ENCODE measurements at regions not wholly inside any gene's neighbourhood (a gene's known extent, or its start where the extent isn't known, plus 50 kb on each side); places are given as distances from the start of the nearest gene placed in this dataset.

DNA sequence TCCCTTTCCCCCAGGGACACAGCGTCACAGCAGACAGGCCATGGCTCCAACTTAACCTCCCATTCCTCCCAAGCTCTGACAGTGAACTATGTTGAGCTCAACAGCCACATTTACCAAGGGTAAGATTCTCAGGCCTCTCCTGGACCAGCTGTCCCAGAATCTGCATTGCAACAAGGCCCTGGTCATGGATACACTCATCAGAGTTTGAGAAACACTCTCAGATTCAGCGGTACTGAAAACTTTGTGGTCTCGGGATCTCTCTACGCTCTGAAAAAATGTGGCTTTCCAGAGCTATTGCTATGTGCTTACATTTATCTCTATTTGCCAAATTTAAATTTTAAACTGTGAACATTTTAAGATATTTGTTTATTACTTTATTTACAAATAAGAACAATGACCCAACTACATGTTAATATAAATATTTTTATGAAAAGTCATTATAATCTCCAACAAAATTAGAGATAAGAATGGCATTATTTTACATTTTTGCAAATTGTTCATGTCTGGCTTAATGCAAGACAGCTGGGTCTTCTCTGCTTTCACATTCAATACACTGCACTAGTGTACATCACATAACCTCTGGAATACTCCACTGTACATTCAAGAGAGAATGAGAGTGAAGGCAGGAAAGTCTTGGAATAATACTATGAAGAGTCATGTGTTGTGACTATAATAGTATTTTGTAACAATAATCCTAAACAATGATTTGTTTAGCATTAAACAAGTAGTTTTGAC lies 190.9 kb upstream of the PITRM1 start:
- no peak for DNase-seq

DNA sequence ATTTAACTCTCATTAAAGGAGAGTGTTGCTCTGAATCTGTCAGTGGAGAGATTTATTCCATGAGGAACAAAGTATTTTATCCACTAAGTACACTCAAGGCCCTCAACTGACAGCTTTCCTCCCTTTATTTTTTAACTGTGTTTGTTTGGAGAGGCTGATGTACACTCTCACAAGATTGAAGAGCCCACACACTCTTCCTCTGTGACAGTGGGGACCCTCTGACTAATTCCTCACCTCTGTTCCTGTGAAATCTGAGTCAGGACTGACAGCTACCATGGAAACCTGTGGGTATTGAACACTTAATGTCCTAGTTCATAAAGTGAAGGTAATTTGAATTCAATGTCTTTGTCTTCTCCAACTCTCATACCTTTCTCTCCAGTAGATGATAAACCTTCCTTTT lies 189.8 kb upstream of the PITRM1 start:
- no peak for DNase-seq

DNA sequence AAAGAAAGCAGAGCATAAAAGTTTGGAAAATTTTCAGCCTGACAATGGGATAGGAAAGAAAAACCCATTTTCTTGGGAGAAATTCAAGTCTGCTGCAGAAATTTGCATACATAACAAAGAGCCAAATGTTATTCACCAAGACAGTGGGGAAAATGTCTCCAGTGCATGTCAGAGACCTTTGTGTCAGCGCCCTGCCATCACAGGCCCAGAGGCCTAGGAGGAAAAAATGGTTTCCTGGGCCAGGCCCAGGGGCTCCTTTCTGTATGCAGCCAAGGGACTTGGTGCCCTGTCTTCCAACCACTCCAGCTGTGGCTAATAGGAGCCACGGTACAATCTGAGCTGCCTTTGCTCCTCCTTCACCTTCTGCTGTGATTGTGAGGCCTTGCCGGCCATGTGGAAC lies 189.1 kb upstream of the PITRM1 start:
- DNase-seq: no peak

DNA sequence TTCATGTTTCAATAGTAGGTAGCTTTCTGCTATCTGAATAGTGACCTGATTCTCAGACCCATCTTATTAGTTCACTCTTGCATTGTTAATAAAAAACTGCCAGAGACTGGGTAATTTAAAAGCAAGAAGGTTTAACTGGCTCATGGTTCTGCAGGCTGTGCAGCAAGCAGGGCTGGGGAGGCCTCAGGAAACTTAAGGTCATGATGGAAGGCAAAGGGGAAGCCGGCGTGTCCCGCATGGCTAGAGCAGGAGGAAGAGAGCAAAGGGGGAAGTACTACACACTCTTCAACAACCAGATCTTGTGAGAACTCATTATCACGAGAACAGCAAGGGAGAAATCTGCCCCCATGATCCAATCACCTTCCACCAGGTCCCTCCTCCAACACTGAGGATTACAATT lies 185.2 kb upstream of the PITRM1 start:
- DNase-seq: no peak

DNA sequence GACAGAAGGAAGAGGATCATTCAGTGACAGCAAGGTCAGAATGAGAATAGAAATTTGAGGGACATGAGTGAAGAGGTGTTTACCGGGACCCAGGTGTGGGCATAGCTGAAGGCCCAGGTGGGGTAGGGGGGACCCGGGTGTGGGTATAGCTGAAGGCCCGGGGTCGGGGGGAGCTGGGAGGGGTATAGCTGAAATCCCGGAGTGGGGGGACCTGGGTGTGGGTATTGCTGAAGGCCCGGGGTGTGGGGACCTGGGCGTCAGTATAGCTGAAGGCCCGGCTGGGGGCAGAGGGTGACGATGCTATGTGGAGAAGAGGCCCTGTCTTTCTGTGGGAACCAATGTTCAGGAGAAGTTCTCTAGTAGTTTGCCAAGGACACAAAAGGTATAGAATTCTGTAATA lies 183.0 kb upstream of the PITRM1 start:
- no peak for DNase-seq

DNA sequence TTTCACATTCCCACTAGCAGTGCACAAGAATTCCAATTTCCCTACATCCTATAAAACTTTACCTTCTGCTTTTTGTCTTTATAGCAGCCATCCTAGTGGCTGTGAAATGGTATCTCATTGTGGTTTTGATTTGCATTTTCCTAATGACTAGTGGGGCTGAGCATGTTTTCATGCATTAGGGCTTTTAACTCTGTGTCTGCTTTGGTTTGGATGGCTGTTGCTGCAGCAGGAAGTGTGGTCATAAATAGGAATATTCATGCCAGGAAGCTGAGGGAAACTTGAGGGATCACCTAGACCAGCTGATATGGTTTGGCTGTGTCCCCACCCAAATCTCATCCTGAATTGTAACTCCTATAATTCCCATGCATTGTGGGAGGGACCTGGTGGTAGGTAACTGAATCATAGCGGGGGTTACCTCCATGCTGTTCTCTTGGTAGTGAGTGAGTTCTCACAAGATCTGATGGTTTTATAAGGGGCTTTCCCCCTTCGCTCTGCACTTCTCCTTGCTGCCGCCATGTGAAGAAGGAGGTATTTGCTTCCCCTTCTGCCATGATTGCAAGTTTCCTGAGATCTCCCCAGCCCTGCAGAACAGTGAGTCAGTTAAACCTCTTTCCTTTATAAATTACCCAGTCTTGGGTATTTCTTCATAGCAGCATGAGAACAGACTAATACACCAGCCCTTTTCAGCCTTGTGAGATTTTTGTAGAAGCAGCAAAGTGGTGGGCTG lies 181.8 kb upstream of the PITRM1 start:
- DNase-seq: no peak

DNA sequence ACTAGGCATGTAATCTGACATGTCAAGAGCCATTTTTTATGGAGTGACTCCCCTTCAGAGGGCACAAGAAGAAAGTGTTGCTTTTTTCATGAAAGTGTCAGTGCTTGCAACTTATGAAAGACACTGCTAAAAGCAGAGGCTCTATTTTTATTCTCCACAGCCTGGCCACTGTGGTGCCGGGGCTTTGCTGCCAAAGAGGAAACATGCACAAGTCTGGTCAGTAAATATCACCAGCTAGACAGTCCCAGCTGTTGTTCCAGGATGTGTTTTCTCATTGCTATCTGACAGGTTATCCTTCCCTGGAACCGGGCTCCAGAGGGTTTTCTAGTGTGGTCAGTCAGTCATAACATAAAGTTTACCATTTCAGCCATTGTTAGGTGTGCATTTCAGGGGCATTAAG lies 180.7 kb upstream of the PITRM1 start:
- DNase-seq: no peak

DNA sequence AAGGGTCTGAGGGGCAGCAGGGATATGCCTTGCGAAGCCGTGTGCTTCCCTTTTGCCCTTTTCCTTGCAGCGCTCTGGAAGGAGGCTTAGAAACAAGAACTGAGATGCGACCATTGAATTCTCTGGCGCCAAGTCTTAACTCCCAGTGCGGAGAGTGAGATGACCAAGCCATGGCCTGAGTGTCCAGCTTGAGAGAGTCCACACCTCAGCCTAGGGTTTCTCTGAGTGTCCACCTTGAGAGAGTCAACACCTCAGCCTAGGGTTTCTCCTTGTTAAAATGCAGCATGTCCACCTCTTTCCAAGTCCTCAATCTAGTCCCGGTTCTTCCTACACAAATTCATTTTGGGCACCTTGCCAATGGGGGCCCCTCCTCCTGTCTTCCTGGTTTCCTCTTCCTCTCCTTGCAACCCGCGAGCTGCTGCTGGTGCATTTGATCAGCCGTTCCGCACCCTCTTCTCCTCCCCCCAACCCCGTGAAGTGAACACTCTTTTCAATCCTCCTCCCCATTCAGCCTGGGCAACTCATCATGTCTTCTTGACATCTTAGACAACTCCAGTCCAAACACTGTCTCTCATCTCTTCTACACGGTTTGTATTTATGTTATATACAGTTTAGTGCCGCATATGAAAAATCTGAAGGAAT lies 178.2 kb upstream of the PITRM1 start:
- DNase-seq: no peak

DNA sequence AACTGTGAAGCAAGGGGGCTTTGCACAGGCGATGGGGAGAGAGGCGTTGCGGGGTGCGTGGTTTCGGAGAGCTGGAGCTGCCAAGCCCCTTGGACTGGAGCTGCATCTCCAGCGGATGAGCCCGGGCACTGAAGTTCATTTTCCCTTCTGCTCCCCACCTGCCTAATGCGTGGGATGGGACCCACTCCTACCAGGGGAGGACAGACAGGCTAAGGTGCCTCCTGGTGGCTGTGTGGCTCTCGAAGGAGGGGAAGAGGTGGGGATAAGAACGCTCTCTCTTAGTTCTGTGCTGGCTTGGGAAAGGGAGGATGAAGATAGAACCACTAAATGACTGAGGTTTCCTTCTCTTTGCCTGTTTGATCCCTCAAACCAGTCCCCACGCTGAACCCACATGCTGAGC lies 177.6 kb upstream of the PITRM1 start:
- DNase-seq: no peak

DNA sequence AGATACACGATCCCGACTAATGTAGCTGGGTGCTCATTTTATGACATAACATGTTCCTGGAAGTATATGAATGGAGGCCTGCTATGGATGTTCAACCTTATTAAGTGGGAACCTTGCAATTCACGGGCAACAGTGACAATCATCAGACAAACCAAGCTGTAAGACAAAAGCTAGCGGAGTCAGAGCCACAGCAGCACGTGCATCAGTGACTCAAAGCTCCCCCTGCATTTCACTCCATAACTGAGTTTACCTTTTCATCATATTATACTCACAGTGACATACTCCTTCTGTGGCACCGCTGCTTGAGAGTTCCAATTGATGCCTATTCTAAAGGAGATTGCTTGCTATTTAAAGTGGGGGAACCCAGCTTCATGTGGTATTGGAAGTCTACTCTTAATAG lies 176.0 kb upstream of the PITRM1 start:
- no peak for DNase-seq

DNA sequence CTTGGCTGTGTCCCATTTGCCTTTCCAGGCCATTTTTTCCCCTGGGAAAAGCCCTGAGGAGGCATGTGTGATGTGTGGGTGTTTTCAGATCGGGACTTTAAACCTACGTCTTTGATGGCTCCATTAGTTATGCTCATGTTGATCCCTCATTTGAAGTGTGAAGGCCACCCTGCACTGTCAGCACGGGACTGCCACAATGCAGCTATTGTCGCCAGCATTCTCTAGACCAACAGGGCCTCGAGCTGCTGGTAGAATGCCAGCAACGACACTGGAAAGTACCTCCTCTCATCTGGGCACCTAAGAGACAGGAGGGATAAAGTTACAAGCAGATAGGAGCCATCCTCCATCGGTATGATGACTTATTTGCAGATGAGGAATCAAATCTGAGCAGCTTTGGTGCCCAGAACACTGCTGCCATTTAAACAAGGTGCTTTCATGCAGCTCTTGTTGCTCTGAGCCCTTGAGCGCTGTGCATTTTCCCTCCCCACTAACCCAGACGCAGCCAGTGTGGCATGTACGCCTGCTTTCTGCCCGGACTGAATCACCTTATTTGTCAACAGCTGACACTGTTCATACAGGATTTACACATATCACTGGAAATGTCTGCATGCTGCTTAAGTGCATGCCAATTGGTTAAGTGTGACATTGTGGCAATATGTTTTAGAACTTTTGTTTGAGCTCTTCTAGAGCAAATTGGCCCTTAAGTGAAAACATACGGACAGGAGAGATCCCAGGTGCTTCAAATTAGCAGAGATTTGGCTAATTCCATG lies 175.0 kb upstream of the PITRM1 start:
- no peak for DNase-seq

DNA sequence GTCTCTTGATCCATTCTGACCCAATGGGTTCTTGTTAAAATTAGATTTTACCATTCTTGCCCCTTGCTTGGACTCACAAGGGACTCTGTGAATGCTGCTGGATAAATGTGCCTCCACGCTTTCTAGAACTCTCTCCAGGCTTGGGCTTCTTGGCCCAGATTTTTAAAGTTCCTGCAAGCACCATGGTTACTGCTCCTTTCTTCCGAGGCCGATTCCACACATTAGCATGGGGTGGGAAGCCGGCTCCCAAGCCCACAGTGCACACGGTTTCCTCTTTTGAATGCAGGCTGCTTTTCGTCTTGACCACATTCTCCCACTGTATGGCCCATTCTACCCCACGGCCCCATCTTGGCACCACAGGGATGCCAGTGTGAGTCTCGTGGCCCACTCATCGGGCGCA lies 174.3 kb upstream of the PITRM1 start:
- no peak for DNase-seq

DNA sequence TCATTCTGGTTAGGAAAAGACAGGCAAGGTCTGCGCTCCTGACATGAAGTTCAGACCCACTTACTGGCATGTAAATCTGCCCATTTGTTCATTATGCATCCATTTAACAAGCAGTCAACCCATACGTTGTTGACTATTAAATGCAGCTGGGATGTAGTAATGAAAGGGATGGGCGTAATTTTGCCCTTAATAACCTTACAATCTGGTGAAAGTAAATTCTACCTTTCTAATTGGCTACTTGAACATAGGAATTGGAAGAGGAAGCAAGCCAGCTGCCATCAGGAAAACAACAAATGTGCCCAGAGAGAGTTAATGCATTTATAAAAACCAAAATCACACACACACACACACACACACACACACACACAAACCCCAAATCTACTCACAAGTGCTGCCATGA lies 170.2 kb upstream of the PITRM1 start:
- no peak for DNase-seq

DNA sequence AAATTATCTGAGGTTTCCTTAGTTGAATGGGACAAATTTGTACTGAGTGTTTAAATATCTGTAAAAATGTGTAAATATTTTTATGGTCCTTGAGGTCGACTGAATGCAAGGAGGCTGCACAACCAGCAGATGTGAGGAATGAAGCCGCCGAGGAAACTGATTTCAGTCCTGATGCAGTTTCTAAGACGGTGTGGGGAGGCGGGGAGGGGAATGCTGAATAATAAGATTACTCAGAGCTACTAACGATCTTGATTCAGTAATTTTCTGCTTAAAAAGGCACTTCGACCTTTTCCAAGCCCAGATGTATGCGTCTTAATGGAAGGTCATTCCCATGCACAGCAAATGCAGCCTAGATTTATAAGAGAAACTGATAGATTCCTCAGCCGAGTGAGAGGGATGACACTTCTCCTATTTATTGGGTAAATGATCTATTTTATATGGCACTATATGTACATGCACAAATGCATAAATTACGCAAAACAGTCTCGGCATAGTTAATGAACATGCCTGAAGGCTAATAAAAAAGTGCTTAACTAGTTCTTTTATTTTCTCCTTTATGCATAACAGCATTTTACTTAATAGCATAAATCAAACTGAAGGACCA lies 167.6 kb upstream of the PITRM1 start:
- no peak for DNase-seq

DNA sequence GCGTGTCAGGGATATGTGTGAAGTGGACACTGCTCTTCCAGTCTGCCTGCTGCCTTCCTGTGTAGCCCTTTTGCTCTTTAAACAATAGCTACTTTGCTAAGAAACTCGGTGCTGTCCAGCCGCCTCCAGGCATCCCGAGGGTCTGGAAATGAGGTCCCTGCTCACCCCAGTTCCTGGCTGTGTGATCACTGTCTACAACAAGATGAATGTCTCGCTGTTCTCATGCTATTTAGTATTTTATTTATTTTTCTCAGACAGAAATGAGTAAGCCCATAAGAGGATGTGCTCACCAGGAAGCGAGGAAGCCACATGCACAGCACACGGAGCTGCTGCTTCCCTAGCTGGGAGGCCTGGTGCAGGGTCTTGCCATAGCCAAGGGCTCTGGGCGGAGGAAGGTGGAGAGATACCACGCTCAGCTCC lies 167.0 kb upstream of the PITRM1 start:
- no peak for DNase-seq

DNA sequence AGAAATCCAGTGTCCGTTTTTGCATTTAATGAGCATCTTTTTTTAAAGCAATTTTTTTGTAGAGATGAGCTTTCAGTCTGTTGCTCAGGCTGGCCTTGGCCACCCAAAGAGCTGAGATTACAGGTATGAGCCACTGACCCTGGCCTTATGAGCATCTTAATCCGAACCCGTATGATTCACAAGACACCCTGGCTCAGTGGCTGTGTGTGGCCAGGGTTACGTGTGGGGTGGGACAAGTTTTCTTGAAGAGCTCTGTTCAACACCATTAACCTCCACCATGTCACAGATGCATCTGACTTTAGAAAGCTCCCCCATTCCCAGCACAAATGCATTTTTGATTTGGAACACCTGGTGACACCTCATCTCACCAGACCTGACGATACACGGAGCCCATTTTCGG lies 166.5 kb upstream of the PITRM1 start:
- DNase-seq: no peak

DNA sequence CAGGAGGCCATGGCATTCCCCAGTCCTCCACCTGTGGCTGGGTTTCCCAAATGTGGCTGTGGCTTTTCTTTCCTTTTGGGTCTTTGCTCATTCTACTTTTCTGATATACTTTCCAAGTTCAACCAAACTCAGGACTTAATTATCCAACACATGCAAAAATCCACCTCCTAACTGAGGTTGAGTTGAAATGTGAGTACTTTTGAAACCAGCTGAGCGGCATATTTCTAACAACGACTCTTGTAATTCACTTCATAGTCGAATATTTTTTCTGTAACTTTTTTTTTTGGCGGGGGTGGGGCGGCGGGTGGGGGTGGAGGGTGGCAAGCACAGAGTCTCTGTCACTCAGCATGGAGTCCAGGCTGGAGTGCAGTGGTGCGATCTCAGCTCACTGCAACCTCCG lies 165.2 kb upstream of the PITRM1 start:
- DNase-seq: no peak

DNA sequence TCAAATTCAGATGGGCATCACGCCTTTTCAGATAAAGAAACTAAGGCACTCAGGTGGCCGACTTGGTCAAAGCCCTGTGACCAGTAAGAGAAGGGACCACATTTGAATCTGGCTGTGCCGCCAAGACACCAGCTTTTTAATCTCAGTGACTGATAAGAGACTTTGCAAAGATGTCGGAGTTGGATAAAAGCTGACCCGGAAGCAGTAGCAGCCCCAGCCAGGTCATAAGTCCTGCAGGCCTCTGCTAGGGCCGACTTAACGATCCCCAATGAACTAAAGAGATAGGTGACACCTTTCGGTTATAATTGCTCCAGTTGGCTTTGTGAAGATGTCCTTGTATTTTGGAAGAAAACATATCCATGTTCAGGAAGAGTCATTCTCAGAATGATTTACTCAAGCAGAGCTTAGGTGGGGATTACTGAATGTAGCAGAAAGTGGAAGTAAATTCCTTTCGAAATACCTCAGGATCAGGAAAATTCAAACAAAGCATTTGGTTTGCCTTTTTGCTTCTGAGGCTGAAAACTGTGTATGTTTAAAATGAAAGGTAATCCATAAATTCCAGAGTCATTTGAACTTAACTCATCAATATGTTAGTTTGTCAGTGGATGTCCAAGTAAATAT lies 164.2 kb upstream of the PITRM1 start:
- no peak for DNase-seq

DNA sequence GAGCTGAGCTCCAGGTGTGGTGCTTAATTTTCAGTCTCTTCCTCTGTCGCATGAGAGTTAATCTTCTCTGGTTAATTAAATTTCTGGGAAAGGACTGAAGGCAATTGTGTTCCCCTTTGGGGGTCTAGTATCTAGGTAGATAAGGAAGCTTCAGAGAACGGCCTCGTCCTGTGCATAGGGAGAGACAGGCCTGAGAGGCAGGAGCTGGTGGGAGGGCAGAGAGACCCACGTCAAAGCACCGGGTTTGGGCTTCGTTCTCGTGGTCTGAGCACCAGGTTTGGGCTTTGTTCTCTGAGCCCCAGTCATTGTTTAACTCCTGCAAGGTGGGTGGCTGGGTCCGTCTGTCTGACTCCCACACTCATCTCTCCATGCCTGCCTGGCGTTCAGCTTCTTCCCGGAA lies 160.8 kb upstream of the PITRM1 start:
- DNase-seq: no peak

DNA sequence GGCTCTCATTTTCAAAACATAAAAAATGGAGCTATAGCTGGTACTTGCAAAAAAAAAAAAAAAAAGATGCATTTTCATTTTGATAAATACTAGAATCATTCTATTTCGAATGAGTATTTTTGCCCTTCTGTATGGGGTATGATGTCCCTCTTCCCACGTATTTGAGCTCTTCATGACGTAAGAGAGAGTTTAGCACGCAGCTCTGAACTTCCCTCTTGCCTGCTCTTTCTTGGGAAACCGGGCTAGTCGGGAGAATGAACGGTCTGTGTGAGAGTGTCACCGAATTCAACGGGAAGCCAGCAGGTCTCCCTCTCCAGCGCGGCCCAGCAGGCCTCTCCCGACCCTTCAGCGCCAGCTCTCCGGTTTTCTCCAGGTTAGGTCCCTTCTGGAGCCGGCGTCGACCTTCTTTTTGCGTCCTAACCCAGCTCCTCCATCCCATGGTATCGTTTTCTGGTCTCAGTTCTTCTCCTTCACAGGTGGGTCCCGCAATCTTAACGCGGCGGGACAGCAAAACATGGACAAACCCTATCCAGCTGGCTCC lies 159.2 kb upstream of the PITRM1 start:
- DNase-seq: no peak

DNA sequence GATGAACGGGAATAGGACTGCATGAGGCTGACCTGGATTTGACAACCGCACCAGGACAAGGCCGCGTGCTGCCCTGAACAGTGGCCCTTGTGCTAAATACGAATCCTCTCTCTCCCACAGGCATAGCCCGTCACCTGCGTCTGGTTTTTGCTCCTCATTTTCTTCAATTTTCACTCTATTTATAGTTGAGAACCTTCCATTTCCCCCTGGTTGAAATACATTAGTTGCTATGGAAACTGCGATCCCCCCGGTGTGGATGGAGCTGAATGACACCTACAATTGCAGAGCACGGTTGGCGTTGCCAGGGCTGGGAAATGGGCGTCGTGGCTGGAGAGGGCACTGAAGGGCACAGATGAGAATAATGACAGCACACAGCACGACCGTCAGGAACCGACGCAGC lies 158.6 kb upstream of the PITRM1 start:
- DNase-seq: no peak

DNA sequence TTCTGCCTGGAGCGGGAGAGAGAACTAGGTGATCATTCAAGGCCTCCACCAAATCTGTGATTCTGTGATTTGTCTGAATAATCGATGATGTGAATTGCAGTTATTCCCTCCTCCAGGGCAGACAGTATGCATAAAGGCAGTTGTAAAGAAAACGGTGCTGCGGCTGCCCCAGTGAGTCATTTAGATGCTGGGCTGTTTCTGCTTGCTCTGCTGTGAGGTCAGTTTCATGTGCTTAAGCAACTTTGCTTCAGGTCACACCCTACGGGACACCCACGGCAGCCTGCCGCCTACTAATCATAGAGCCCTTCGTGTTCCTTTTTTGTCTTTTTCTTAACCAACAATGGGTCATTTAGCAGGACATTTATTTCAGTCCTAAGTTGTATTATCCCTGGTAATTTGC lies 158.1 kb upstream of the PITRM1 start:
- DNase-seq: no peak
